Keratinocyte (primary cell): ENCODE measurements at regions not wholly inside any gene's neighbourhood (a gene's known extent, or its start where the extent isn't known, plus 50 kb on each side); places are given as distances from the start of the nearest gene placed in this dataset.

ENCODE experiments used
- DNase-seq: peaks from one replicate; pipeline ENCODE4 v3.0.0-alpha.2; 2011; ENCODE audit warnings: low read depth, missing footprints, low spot score
- FAIRE-seq: peaks from 2 replicates; lab custom pipeline; 2011; peaks lifted over from hg19 to GRCh38; lab: Jason Lieb, UNC
- H2AFZ ChIP-seq: 2 replicates; pipeline ENCODE4 v1.6.0; 2012; ENCODE audit warnings: low read length, control low read depth, inconsistent platforms; ENCODE audit not compliant: control insufficient read depth
- H3K27ac ChIP-seq: 2 replicates; pipeline ENCODE4 v1.5.1; 2011; ENCODE audit warnings: low read length; ENCODE audit not compliant: control insufficient read depth, insufficient read depth
- H3K27me3 ChIP-seq: 3 replicates; pipeline ENCODE4 v1.6.0; 2011; ENCODE audit warnings: low read length; ENCODE audit not compliant: control insufficient read depth, insufficient read depth; ENCODE audit errors: extremely low read depth
- H3K36me3 ChIP-seq, 2 experiments: 2 replicates in 1 of 2; 3 replicates in 1 of 2; pipeline ENCODE4 v1.5.1; 2011; ENCODE audit warnings: low read length in 2 of 2, mild to moderate bottlenecking in 1 of 2; ENCODE audit not compliant: control insufficient read depth in 2 of 2, insufficient read depth in 2 of 2; ENCODE audit errors: extremely low read depth in 1 of 2
- H3K4me1 ChIP-seq: 3 replicates; pipeline ENCODE4 v1.5.1; 2011; ENCODE audit warnings: low read length; ENCODE audit not compliant: control insufficient read depth, insufficient read depth; ENCODE audit errors: extremely low read depth
- H3K4me2 ChIP-seq: 3 replicates; pipeline ENCODE4 v1.6.0; 2011; ENCODE audit warnings: low read depth, low read length; ENCODE audit not compliant: control insufficient read depth, insufficient read depth; ENCODE audit errors: extremely low read depth
- H3K4me3 ChIP-seq, 3 experiments: fragments of 200-600 bp in 1 of 3; sonication (generic) in 1 of 3; 2 replicates in 2 of 3; 3 replicates in 1 of 3; pipeline ENCODE4 v1.5.1; 2011 to 2016; ENCODE audit warnings: low read length in 3 of 3, mild to moderate bottlenecking in 3 of 3, control low read depth in 2 of 3, inconsistent platforms in 1 of 3, low read depth in 1 of 3, mixed read lengths in 1 of 3, mixed run types in 1 of 3, moderate library complexity in 1 of 3; ENCODE audit not compliant: control insufficient read depth in 2 of 3, insufficient read depth in 2 of 3; ENCODE audit errors: extremely low read depth in 1 of 3
- H3K79me2 ChIP-seq: 2 replicates; pipeline ENCODE4 v1.6.0; 2012; ENCODE audit warnings: low read length; ENCODE audit not compliant: control insufficient read depth, insufficient read depth
- H3K9ac ChIP-seq: 3 replicates; pipeline ENCODE4 v1.6.0; 2011; ENCODE audit warnings: low read length; ENCODE audit not compliant: control insufficient read depth, insufficient read depth; ENCODE audit errors: extremely low read depth
- H3K9me1 ChIP-seq: 3 replicates; pipeline ENCODE4 v1.6.0; 2011; ENCODE audit warnings: low read length; ENCODE audit not compliant: control insufficient read depth, insufficient read depth; ENCODE audit errors: extremely low read depth
- H3K9me3 ChIP-seq: 2 replicates; pipeline ENCODE4 v1.5.1; 2012; ENCODE audit warnings: low read depth, low read length; ENCODE audit not compliant: control insufficient read depth
- H4K20me1 ChIP-seq: 3 replicates; pipeline ENCODE4 v1.6.0; 2011; ENCODE audit warnings: low read length; ENCODE audit not compliant: control insufficient read depth, insufficient read depth; ENCODE audit errors: extremely low read depth
- CTCF ChIP-seq, 3 experiments: IDR thresholded peaks in 1 of 3; conservative IDR thresholded peaks in 1 of 3; optimal IDR thresholded peaks in 1 of 3; 2 replicates in 2 of 3; 3 replicates in 1 of 3; pipeline versions ENCODE3 to v1.5.1; 2011; ENCODE audit warnings: low read length in 3 of 3, mild to moderate bottlenecking in 3 of 3, moderate library complexity in 2 of 3, control low read depth in 1 of 3, inconsistent platforms in 1 of 3; ENCODE audit not compliant: insufficient read depth in 2 of 3; ENCODE audit errors: extremely low read depth in 1 of 3
- EZH2 ChIP-seq: IDR thresholded peaks from one replicate; pipeline ENCODE4 v1.6.1; 2012; ENCODE audit warnings: inconsistent platforms, mild to moderate bottlenecking, low read length, moderate library complexity
- dilution Hi-C: fragments of 300-500 bp; cut with MboI; formaldehyde crosslinking; loops from one replicate; pipeline ENCODE4 v1.7.0; 2020; ENCODE audit warnings: low sequenced_read_pairs; ENCODE audit not compliant: extremely low pct_ligation_motif_present

- no peaks in the 10 kb centered on the region for H3K27me3 ChIP-seq
- H3K36me3 ChIP-seq = no peaks in the 10 kb centered on the region
- H3K4me1 ChIP-seq = no peaks in the 10 kb centered on the region
- no peaks in the 10 kb centered on the region for H4K20me1 ChIP-seq
- TF ChIP-seq CTCF (optimal IDR thresholded peaks at IDR 0.05 in 1 of 3, IDR thresholded peaks at IDR 0.05 in 1 of 3, conservative IDR thresholded peaks at IDR 0.05 in 1 of 3; ENCODE audit: extremely low read depth in 1 of 3, insufficient read depth in 2 of 3, low read length in 3 of 3) = no peak
- no peak for TF ChIP-seq EZH2
- no peak overlapping the region for H2AFZ ChIP-seq
- H3K4me3 ChIP-seq = no peak overlapping the region
- no peak overlapping the region for H3K4me2 ChIP-seq
- H3K9me1 ChIP-seq = no peaks in the 10 kb centered on the region
- FAIRE-seq (no peak), DNase-seq (no peak)
- dilution Hi-C loops = no loop called here
- H3K27ac ChIP-seq = no peak overlapping the region
- H3K9ac ChIP-seq = no peak overlapping the region
- no peaks in the 10 kb centered on the region for H3K79me2 ChIP-seq
- no peaks in the 10 kb centered on the region for H3K9me3 ChIP-seq
Observed at GRCh38 chr1:189350983-189351616, 1126.6 kb downstream of the BRINP3 start.

DNA sequence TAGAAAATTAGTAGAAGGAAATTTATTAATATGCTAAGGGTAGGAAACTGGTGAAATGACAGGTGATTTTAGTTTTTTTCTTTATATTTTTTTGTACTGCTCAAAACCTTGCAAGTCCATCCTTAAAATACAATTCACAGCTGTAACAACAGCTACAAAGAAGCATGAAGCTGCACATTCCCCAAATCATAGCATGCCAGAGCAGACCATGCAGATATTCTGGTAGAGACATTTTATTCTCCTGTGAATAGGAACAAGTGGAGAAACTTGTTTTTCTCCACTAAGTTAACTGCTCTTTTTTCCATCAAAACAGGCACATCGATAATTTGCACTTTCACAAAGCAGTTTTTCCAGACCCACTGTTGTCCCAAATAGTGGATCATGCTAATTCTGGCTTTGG, 1125.7 kb downstream of the BRINP3 start:
- Histone ChIP-seq H3K4me1 (no peaks in the 10 kb centered on the region), H3K4me2 (no peak overlapping the region), H3K4me3 (no peak overlapping the region), H3K27me3 (no peaks in the 10 kb centered on the region), H3K9ac (no peak overlapping the region), H3K36me3 (no peaks in the 10 kb centered on the region), H3K79me2 (no peaks in the 10 kb centered on the region), H3K9me1 (no peaks in the 10 kb centered on the region), H4K20me1 (no peaks in the 10 kb centered on the region), H3K27ac (no peak overlapping the region), H2AFZ (no peak overlapping the region), H3K9me3 (no peaks in the 10 kb centered on the region)
- TF ChIP-seq EZH2 (no peak), CTCF (optimal IDR thresholded peaks at IDR 0.05 in 1 of 3, IDR thresholded peaks at IDR 0.05 in 1 of 3, conservative IDR thresholded peaks at IDR 0.05 in 1 of 3; ENCODE audit: extremely low read depth in 1 of 3, insufficient read depth in 2 of 3, low read length in 3 of 3) (no peak)
- dilution Hi-C loops = no loop called here
- FAIRE-seq (no peak), DNase-seq (no peak)
